Fibroblast of upper back skin (primary cell): ENCODE measurements at regions not wholly inside any gene's neighbourhood (a gene's known extent, or its start where the extent isn't known, plus 50 kb on each side); places are given as distances from the start of the nearest gene placed in this dataset.

Experiments
- DNase-seq: peaks from one replicate; pipeline ENCODE4 v3.0.0-alpha.2; 2013

- DNase-seq = no peak
Observed at GRCh38 chr6:53744321-53744720, 50.5 kb upstream of the LRRC1 start.

- DNase-seq = no peak
Observed at GRCh38 chr6:53741034-53741823, 53.6 kb upstream of the LRRC1 start.

GRCh38 chr6:53737746-53738145, 57.1 kb upstream of the LRRC1 start:
- DNase-seq = no peak

GRCh38 chr6:53735896-53736295, 58.9 kb upstream of the LRRC1 start:
- no peak for DNase-seq

GRCh38 chr6:53734473-53735299, 60.1 kb upstream of the LRRC1 start:
- DNase-seq = peak; percentile 65

GRCh38 chr6:53731866-53732636, 62.8 kb upstream of the LRRC1 start:
- peak; percentile 5 for DNase-seq

GRCh38 chr6:53730767-53731166, 64.0 kb upstream of the LRRC1 start:
- DNase-seq = no peak

- peak; percentile 50 for DNase-seq
Observed at GRCh38 chr6:53728570-53729194, 63.1 kb upstream of the KLHL31 start.

- peak; percentile 72 for DNase-seq
Observed at GRCh38 chr6:53727748-53728147, 62.2 kb upstream of the KLHL31 start.

GRCh38 chr6:53725791-53726575, 60.4 kb upstream of the KLHL31 start:
- DNase-seq = peak; percentile 68

- no peak for DNase-seq
Observed at GRCh38 chr6:53724501-53724900, 58.9 kb upstream of the KLHL31 start.

- no peak for DNase-seq
Observed at GRCh38 chr6:53723331-53723730, 57.8 kb upstream of the KLHL31 start.

GRCh38 chr6:53721766-53722165, 56.2 kb upstream of the KLHL31 start:
- DNase-seq = no peak

GRCh38 chr6:53718597-53719460, 53.3 kb upstream of the KLHL31 start:
- peak; percentile 53 for DNase-seq

GRCh38 chr6:53717566-53717965, 52.0 kb upstream of the KLHL31 start:
- no peak for DNase-seq

GRCh38 chr6:53715434-53715833, 49.9 kb upstream of the KLHL31 start:
- DNase-seq = no peak
